ENCODE measurements at regions not wholly inside any gene's neighbourhood (a gene's known extent, or its start where the extent isn't known, plus 50 kb on each side); places are given as distances from the start of the nearest gene placed in this dataset.

DNA sequence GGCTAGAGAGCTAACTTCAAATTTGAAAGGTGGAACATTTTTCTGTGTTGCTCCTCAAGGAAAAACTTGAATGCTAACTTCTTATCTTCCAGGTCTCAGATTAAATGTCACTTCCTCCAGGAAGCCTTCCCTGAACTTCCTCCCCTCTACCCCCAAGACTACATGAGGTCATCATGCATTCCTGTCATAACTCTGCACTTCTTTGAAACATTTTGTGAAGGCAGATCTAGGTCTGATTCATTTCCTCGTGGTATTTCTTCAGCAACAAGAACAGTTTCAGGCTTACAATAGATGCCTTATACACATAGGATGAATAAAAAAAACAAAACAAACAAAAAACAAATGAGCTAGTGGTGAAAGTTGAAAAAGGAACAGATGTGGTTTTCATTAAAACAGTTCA is 97.1 kb upstream of the SRRM4 start:
- no peak for DNase-seq (ENCODE audit: low read depth)
- TF ChIP-seq, protein P1, sequence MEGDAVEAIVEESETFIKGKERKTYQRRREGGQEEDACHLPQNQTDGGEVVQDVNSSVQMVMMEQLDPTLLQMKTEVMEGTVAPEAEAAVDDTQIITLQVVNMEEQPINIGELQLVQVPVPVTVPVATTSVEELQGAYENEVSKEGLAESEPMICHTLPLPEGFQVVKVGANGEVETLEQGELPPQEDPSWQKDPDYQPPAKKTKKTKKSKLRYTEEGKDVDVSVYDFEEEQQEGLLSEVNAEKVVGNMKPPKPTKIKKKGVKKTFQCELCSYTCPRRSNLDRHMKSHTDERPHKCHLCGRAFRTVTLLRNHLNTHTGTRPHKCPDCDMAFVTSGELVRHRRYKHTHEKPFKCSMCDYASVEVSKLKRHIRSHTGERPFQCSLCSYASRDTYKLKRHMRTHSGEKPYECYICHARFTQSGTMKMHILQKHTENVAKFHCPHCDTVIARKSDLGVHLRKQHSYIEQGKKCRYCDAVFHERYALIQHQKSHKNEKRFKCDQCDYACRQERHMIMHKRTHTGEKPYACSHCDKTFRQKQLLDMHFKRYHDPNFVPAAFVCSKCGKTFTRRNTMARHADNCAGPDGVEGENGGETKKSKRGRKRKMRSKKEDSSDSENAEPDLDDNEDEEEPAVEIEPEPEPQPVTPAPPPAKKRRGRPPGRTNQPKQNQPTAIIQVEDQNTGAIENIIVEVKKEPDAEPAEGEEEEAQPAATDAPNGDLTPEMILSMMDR (IDR thresholded peaks at IDR 0.05; ENCODE audit: insufficient read depth, low read length, poor library complexity, severe bottlenecking): no peak
- Histone ChIP-seq H3K4me3 (ENCODE audit: low read depth, low read length) (no peak overlapping the region), H3K27me3 (ENCODE audit: control insufficient read depth, insufficient read depth, low read length) (no peaks in the 10 kb centered on the region), H3K36me3 (ENCODE audit: control insufficient read depth, insufficient read depth, low read length) (no peaks in the 10 kb centered on the region)

DNA sequence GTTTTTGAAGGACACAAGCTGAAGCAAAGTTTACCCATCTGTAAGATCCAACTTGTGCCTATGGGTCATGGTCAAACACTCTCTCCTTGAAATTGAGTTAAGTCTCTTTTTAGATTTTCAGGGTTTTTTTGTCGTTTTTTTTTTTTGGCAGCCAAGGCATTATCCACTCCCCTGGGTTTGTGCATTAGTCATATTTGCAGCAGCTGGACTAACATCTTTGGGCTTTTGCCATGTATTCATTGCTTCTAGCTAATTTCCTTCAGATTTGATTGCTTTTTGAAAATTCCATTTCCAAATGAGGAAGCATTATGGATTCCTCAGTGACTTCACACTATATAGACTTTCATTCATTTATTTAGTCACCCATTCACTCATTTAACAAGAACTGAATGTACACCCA is 80.3 kb upstream of the SRRM4 start:
- no peak overlapping the region for H3K4me3 ChIP-seq (ENCODE audit: low read depth, low read length)
- TF ChIP-seq, protein P1 (IDR thresholded peaks at IDR 0.05; ENCODE audit: insufficient read depth, low read length, poor library complexity, severe bottlenecking): no peak
- H3K36me3 ChIP-seq (ENCODE audit: control insufficient read depth, insufficient read depth, low read length): no peaks in the 10 kb centered on the region
- no peaks in the 10 kb centered on the region for H3K27me3 ChIP-seq (ENCODE audit: control insufficient read depth, insufficient read depth, low read length)
- no peak for DNase-seq (ENCODE audit: low read depth)

DNA sequence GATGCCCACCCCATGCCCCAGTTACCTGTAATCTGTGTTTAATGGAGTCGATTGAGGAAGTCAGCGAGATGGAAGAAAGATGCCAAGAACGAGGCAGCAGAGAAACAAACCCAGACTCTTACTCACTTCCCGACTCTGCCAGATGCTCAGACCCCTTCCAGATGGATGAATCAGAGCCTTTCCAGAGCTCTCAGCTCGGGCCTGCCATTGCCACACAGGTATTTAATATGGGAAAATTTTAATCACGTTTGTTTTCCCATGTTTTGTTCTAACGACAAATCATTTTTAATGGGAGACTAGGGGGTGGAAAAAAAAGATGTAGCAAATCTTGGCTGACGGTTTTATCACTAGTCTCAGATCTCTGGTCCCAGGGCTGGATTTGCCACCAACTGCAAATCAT is 72.5 kb upstream of the SRRM4 start:
- H3K36me3 ChIP-seq (ENCODE audit: control insufficient read depth, insufficient read depth, low read length): no peaks in the 10 kb centered on the region
- TF ChIP-seq, protein P1 (IDR thresholded peaks at IDR 0.05; ENCODE audit: insufficient read depth, low read length, poor library complexity, severe bottlenecking): no peak
- H3K4me3 ChIP-seq (ENCODE audit: low read depth, low read length): no peak overlapping the region
- H3K27me3 ChIP-seq (ENCODE audit: control insufficient read depth, insufficient read depth, low read length): no peaks in the 10 kb centered on the region
- DNase-seq (ENCODE audit: low read depth): no peak

DNA sequence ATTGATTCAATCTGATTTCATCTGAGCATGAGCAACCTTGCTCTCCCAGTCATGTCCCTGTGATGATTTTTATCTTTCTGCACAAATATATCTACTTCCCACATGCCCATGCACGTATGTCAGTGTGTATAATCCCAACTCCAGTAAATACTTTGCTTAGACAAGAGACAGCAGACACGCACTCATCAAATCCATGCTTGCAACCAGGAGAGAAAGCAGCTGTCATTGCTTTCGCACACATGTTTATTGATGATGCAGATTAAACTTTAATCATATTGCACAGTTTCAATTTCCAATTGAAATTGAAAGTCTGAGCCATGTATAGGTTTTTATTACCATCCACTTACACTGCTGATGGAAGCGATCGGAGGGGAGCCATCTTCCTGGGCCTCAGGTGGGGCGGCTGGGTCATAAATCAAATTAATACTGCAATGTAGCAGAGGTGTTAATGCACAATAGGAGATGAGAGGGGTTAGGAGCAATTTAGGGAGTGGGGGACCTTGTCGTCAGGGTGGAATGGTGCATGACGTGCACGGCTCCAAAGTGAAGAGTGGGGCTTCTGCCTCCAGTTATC is 68.6 kb upstream of the SRRM4 start:
- Histone ChIP-seq H3K36me3 (ENCODE audit: control insufficient read depth, insufficient read depth, low read length) (no peaks in the 10 kb centered on the region), H3K4me3 (ENCODE audit: low read depth, low read length) (no peak overlapping the region), H3K27me3 (ENCODE audit: control insufficient read depth, insufficient read depth, low read length) (no peaks in the 10 kb centered on the region)
- no peak for DNase-seq (ENCODE audit: low read depth)
- TF ChIP-seq, protein P1 (IDR thresholded peaks at IDR 0.05; ENCODE audit: insufficient read depth, low read length, poor library complexity, severe bottlenecking): no peak

DNA sequence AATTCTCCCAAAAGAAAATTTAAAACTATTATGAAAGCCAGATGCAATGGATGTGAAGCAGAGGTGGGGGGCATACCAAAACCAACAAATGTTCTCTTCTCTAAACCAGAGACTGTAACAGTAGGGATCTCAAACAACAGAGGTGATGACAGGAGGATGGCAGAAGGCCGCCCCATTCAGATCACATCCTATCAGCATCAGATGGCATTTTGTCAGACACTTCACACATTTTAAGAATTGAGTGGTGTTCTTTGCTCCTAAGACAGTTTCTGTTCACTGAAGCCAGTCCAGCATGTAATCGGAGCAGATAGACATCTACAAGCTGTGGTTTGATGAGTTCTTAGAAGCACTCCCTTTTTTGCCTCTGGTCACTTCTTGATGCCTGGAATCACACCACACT is 59.6 kb upstream of the SRRM4 start:
- no peak for DNase-seq (ENCODE audit: low read depth)
- Histone ChIP-seq H3K36me3 (ENCODE audit: control insufficient read depth, insufficient read depth, low read length) (no peaks in the 10 kb centered on the region), H3K4me3 (ENCODE audit: low read depth, low read length) (no peak overlapping the region), H3K27me3 (ENCODE audit: control insufficient read depth, insufficient read depth, low read length) (no peaks in the 10 kb centered on the region)
- TF ChIP-seq, protein P1 (IDR thresholded peaks at IDR 0.05; ENCODE audit: insufficient read depth, low read length, poor library complexity, severe bottlenecking): no peak

DNA sequence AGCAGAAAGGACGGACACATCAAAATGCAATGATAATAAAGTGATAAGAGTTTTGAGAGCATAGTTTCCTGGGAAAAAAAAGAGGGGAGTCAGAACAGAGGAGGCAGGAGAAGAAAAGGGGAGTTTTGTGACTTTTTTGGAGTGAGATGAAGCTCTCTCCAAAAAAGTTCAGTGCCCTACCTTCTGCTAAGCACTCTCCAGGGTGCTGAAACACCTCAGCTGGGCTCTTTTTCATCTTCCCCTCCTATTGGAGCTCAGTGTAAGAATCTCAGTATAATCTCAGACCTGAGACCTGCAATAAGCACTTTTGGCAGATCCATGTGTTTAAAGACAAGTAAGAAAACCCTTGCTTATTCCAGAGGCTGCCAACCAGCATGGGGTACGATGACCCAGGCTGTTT is 58.9 kb upstream of the SRRM4 start:
- DNase-seq (ENCODE audit: low read depth): no peak
- no peaks in the 10 kb centered on the region for H3K27me3 ChIP-seq (ENCODE audit: control insufficient read depth, insufficient read depth, low read length)
- H3K4me3 ChIP-seq (ENCODE audit: low read depth, low read length): no peak overlapping the region
- TF ChIP-seq, protein P1 (IDR thresholded peaks at IDR 0.05; ENCODE audit: insufficient read depth, low read length, poor library complexity, severe bottlenecking): no peak
- no peaks in the 10 kb centered on the region for H3K36me3 ChIP-seq (ENCODE audit: control insufficient read depth, insufficient read depth, low read length)

Data from kidney epithelial cell (primary cell).